IPS-20b (cell line): ENCODE measurements at regions not wholly inside any gene's neighbourhood (a gene's known extent, or its start where the extent isn't known, plus 50 kb on each side); places are given as distances from the start of the nearest gene placed in this dataset.
"Not testable (repeated sequence)": the region's sequence is repeated elsewhere in the genome, so short reads cannot be mapped to it uniquely, and the experiment has no call there.

ENCODE experiments used
- H3K27ac ChIP-seq: one replicate; pipeline ENCODE4 v1.5.1; 2013; ENCODE audit warnings: low read length
- H3K27me3 ChIP-seq: 2 replicates; pipeline ENCODE4 v1.6.1; 2013; ENCODE audit warnings: mild to moderate bottlenecking, low read length, inconsistent platforms; ENCODE audit not compliant: insufficient read depth
- H3K36me3 ChIP-seq: 2 replicates; pipeline ENCODE4 v1.6.1; 2013; ENCODE audit warnings: low read depth, mild to moderate bottlenecking, inconsistent platforms, low read length, moderate library complexity; ENCODE audit not compliant: insufficient read depth
- H3K4me1 ChIP-seq: 2 replicates; pipeline ENCODE4 v1.6.1; 2013; ENCODE audit warnings: mild to moderate bottlenecking, control low read depth, inconsistent platforms, low read length, moderate library complexity; ENCODE audit not compliant: insufficient read depth
- H3K4me3 ChIP-seq: 2 replicates; pipeline ENCODE4 v1.5.1; 2013; ENCODE audit warnings: mild to moderate bottlenecking, low read length, inconsistent platforms
- H3K9ac ChIP-seq: 2 replicates; pipeline ENCODE4 v1.6.1; 2013; ENCODE audit warnings: low read depth, mild to moderate bottlenecking, inconsistent platforms, low read length, moderate library complexity
- H3K9me3 ChIP-seq: 2 replicates; pipeline ENCODE4 v1.6.1; 2013; ENCODE audit warnings: mild to moderate bottlenecking, low read depth, low read length, inconsistent platforms; ENCODE audit not compliant: insufficient read depth

- Histone ChIP-seq H3K4me1 (peaks cover 4% of the 10 kb centered on the region), H3K27me3 (no peaks in the 10 kb centered on the region), H3K9me3 (no peaks in the 10 kb centered on the region; the same call in 1 of the 2 replicates), H3K36me3 (no peaks in the 10 kb centered on the region), H3K27ac (no peak overlapping the region), H3K4me3 (no peak overlapping the region), H3K9ac (no peak overlapping the region; the same call in 1 of the 2 replicates)
Measured at GRCh38 chr4:125011646-125012045, 299.1 kb upstream of the ANKRD50 start.

GRCh38 chr4:125010796-125011503 is 298.4 kb upstream of the ANKRD50 start:
- Histone ChIP-seq H3K27ac (no peak overlapping the region), H3K4me1 (peaks cover 4% of the 10 kb centered on the region)

GRCh38 chr4:125008676-125009075 is 296.1 kb upstream of the ANKRD50 start:
- Histone ChIP-seq H3K36me3 (no peaks in the 10 kb centered on the region), H3K4me3 (no peak overlapping the region), H3K27me3 (no peaks in the 10 kb centered on the region), H3K4me1 (no peaks in the 10 kb centered on the region; the same call in 1 of the 2 replicates), H3K9ac (no peak overlapping the region), H3K27ac (no peak overlapping the region), H3K9me3 (no peaks in the 10 kb centered on the region; the same call in 1 of the 2 replicates)

More at GRCh38 chr4:125010796-125011503, 298.4 kb upstream of the ANKRD50 start:
- Histone ChIP-seq H3K4me3 (no peak overlapping the region), H3K9ac (no peak overlapping the region), H3K36me3 (no peaks in the 10 kb centered on the region), H3K9me3 (no peaks in the 10 kb centered on the region; the same call in 1 of the 2 replicates), H3K27me3 (no peaks in the 10 kb centered on the region)

GRCh38 chr4:125004676-125005075 is 292.1 kb upstream of the ANKRD50 start:
- no peak overlapping the region for H3K4me3 ChIP-seq
- H3K9me3 ChIP-seq: no peaks in the 10 kb centered on the region; the same call in 1 of the 2 replicates
- no peaks in the 10 kb centered on the region for H3K4me1 ChIP-seq
- no peaks in the 10 kb centered on the region for H3K36me3 ChIP-seq
- H3K27me3 ChIP-seq: no peaks in the 10 kb centered on the region
- no peak overlapping the region for H3K9ac ChIP-seq
- no peak overlapping the region for H3K27ac ChIP-seq

- Histone ChIP-seq H3K4me1 (no peaks in the 10 kb centered on the region), H3K36me3 (no peaks in the 10 kb centered on the region), H3K9me3 (no peaks in the 10 kb centered on the region; the same call in 1 of the 2 replicates), H3K9ac (no peak overlapping the region), H3K4me3 (no peak overlapping the region), H3K27me3 (no peaks in the 10 kb centered on the region), H3K27ac (no peak overlapping the region)
Measured at GRCh38 chr4:125003840-125004239, 291.3 kb upstream of the ANKRD50 start.

GRCh38 chr4:124997991-124998390 is 285.5 kb upstream of the ANKRD50 start:
- Histone ChIP-seq H3K4me1 (no peaks in the 10 kb centered on the region), H3K27me3 (no peaks in the 10 kb centered on the region)

GRCh38 chr4:124997124-124997523 is 284.6 kb upstream of the ANKRD50 start:
- no peak overlapping the region for H3K4me3 ChIP-seq
- no peaks in the 10 kb centered on the region for H3K27me3 ChIP-seq
- no peaks in the 10 kb centered on the region for H3K4me1 ChIP-seq
- H3K36me3 ChIP-seq: no peaks in the 10 kb centered on the region
- H3K9ac ChIP-seq: no peak overlapping the region
- H3K27ac ChIP-seq: no peak overlapping the region
- no peaks in the 10 kb centered on the region for H3K9me3 ChIP-seq

More at GRCh38 chr4:124997991-124998390, 285.5 kb upstream of the ANKRD50 start:
- Histone ChIP-seq H3K9me3 (no peaks in the 10 kb centered on the region), H3K36me3 (no peaks in the 10 kb centered on the region), H3K4me3 (no peak overlapping the region), H3K9ac (no peak overlapping the region), H3K27ac (no peak overlapping the region)

- Histone ChIP-seq H3K4me3 (no peak overlapping the region), H3K27me3 (no peaks in the 10 kb centered on the region), H3K27ac (no peak overlapping the region), H3K4me1 (no peaks in the 10 kb centered on the region), H3K9me3 (no peaks in the 10 kb centered on the region), H3K9ac (no peak overlapping the region), H3K36me3 (no peaks in the 10 kb centered on the region)
Measured at GRCh38 chr4:124993838-124994237, 281.3 kb upstream of the ANKRD50 start.

- no peak overlapping the region for H3K4me3 ChIP-seq
- H3K9ac ChIP-seq: no peak overlapping the region
- H3K36me3 ChIP-seq: no peaks in the 10 kb centered on the region
- H3K27me3 ChIP-seq: no peaks in the 10 kb centered on the region
- H3K27ac ChIP-seq: no peak overlapping the region
- H3K4me1 ChIP-seq: no peaks in the 10 kb centered on the region
- no peaks in the 10 kb centered on the region for H3K9me3 ChIP-seq
Measured at GRCh38 chr4:124990398-124990797, 277.9 kb upstream of the ANKRD50 start.

GRCh38 chr4:124980276-124980752 is 267.8 kb upstream of the ANKRD50 start:
- Histone ChIP-seq H3K36me3 (no peaks in the 10 kb centered on the region), H3K9ac (no peak overlapping the region), H3K9me3 (no peaks in the 10 kb centered on the region), H3K4me3 (no peak overlapping the region), H3K27me3 (no peaks in the 10 kb centered on the region), H3K27ac (no peak overlapping the region), H3K4me1 (no peaks in the 10 kb centered on the region)

- H3K4me3 ChIP-seq, H3K27ac ChIP-seq, H3K27me3 ChIP-seq, H3K9me3 ChIP-seq, H3K36me3 ChIP-seq, H3K4me1 ChIP-seq, H3K9ac ChIP-seq: not testable (repeated sequence)
Measured at GRCh38 chr4:124978536-124978935, 266.0 kb upstream of the ANKRD50 start.

GRCh38 chr4:124977045-124977444 is 264.5 kb upstream of the ANKRD50 start:
- Histone ChIP-seq H3K9ac (no peak overlapping the region), H3K4me3 (no peak overlapping the region), H3K27me3 (no peaks in the 10 kb centered on the region), H3K4me1 (no peaks in the 10 kb centered on the region), H3K27ac (no peak overlapping the region), H3K36me3 (no peaks in the 10 kb centered on the region), H3K9me3 (no peaks in the 10 kb centered on the region)
